Gastroesophageal sphincter (tissue), 3 donors: ENCODE measurements at regions not wholly inside any gene's neighbourhood (a gene's known extent, or its start where the extent isn't known, plus 50 kb on each side); places are given as distances from the start of the nearest gene placed in this dataset.

Experiments
- POLR2AphosphoS5 ChIP-seq: sonication (generic); formaldehyde crosslinking; IDR thresholded peaks from one replicate; pipeline ENCODE4 v1.6.1; 2017; ENCODE audit warnings: antibody characterized with exemption
- TF ChIP-seq, protein P1 (sequence below), 4 experiments: fragments of 200-600 bp in 2 of 4; fragments of 450-650 bp in 2 of 4; sonication (generic) in 1 of 4; IDR thresholded peaks; one replicate each; pipeline ENCODE4 v1.5.1; 2017 to 2019; ENCODE audit warnings: antibody characterized with exemption in 4 of 4, mild to moderate bottlenecking in 2 of 4, moderate library complexity in 2 of 4

DNA sequence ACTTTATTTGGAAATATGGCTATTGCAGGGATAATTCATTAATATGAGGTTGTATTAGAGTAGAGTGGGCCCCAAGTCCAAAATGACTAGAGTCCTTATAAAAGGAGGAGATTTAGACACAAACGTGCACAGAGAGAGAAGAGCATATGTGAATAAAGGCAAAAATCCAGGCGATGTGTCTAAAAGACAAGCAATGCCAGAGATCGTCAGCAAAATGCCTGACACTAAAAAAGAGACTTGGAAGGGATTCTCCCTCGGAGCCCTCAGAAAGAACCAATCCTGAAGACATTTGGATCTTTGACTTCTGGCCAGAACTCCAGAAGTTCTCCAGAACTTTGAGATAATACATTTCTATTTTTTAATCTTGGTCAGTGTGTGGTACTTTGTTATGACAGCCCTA is 472.1 kb downstream of the NLGN4X start:
- TF ChIP-seq, protein P1, sequence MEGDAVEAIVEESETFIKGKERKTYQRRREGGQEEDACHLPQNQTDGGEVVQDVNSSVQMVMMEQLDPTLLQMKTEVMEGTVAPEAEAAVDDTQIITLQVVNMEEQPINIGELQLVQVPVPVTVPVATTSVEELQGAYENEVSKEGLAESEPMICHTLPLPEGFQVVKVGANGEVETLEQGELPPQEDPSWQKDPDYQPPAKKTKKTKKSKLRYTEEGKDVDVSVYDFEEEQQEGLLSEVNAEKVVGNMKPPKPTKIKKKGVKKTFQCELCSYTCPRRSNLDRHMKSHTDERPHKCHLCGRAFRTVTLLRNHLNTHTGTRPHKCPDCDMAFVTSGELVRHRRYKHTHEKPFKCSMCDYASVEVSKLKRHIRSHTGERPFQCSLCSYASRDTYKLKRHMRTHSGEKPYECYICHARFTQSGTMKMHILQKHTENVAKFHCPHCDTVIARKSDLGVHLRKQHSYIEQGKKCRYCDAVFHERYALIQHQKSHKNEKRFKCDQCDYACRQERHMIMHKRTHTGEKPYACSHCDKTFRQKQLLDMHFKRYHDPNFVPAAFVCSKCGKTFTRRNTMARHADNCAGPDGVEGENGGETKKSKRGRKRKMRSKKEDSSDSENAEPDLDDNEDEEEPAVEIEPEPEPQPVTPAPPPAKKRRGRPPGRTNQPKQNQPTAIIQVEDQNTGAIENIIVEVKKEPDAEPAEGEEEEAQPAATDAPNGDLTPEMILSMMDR (IDR thresholded peaks at IDR 0.05) = no peak
- no peak for TF ChIP-seq POLR2AphosphoS5
